ENCODE measurements at regions not wholly inside any gene's neighbourhood (a gene's known extent, or its start where the extent isn't known, plus 50 kb on each side); places are given as distances from the start of the nearest gene placed in this dataset.

- peak; percentile 4 for DNase-seq (ENCODE audit: low read depth)
Observed at GRCh38 chr12:48409938-48410337, 59.2 kb upstream of the ZNF641 start.

- no peak for DNase-seq (ENCODE audit: low read depth)
Observed at GRCh38 chr12:48413388-48413787, 59.0 kb upstream of the ANP32D start.

- no peak for DNase-seq (ENCODE audit: low read depth)
Observed at GRCh38 chr12:48414021-48414420, 58.3 kb upstream of the ANP32D start.

- DNase-seq (ENCODE audit: low read depth): no peak
Observed at GRCh38 chr12:48419116-48419935, 53.0 kb upstream of the ANP32D start.

- DNase-seq (ENCODE audit: low read depth): no peak
Observed at GRCh38 chr12:48420039-48420775, 52.2 kb upstream of the ANP32D start.

GRCh38 chr12:48422060-48422459 is 50.3 kb upstream of the ANP32D start:
- DNase-seq (ENCODE audit: low read depth): no peak
